ENCODE measurements at regions not wholly inside any gene's neighbourhood (a gene's known extent, or its start where the extent isn't known, plus 50 kb on each side); places are given as distances from the start of the nearest gene placed in this dataset.
"Not testable (repeated sequence)": the region's sequence is repeated elsewhere in the genome, so short reads cannot be mapped to it uniquely, and the experiment has no call there.

GRCh38 chr6:4662886-4663285, 113.3 kb upstream of the CDYL start:
- no peaks in the 10 kb centered on the region for H3K27me3 ChIP-seq (replicated peaks in 1 of 7)
- H3K27ac ChIP-seq = no peak overlapping the region
- no peaks in the 10 kb centered on the region for H3K36me3 ChIP-seq
- no peak for TF ChIP-seq POLR2AphosphoS5 (IDR thresholded peaks at IDR 0.05)
- no peak for TF ChIP-seq CTCF (IDR thresholded peaks at IDR 0.05 in 8 of 11, conservative IDR thresholded peaks at IDR 0.05 in 3 of 11)
- no peak for TF ChIP-seq POLR2A (IDR thresholded peaks at IDR 0.05)
- H3K4me1 ChIP-seq = no peaks in the 10 kb centered on the region
- 76 to 93% (median 89%) methylated on average over 7 of the region's 7 CpGs for WGBS, 5 donors
- H3K9me3 ChIP-seq = no peaks in the 10 kb centered on the region
- H3K4me3 ChIP-seq = no peak overlapping the region
- DNase-seq = no peak
- intact Hi-C loops (cut with DNase I; ENCODE audit: low total_unique reads) = no loop called here

DNA sequence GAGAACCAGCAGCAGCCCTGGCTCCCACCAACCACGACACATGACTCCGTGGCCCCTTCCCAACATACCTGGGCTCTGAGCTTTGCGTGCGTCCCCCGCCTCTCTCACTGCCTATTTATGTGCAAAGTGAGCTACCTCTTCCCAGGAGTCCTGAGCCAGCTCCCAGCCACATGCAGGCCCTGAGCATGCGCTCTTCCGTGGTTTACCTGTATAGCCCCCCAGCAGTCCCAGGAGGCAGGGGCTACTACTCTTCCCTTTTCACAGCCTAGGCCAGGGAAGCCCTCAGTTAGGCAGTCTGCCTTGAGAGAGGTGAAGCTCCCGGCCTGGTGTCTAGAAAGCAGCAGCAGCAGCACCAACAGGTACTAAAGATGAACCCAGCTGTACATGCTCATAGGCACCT, 114.8 kb upstream of the CDYL start:
- Histone ChIP-seq H3K9me3 (no peaks in the 10 kb centered on the region), H3K27ac (no peak overlapping the region), H3K36me3 (no peaks in the 10 kb centered on the region), H3K4me1 (no peaks in the 10 kb centered on the region), H3K4me3 (no peak overlapping the region), H3K27me3 (replicated peaks in 1 of 7) (no peaks in the 10 kb centered on the region)
- WGBS, 5 donors = 89 to 94% (median 91%) methylated on average over 8 of the region's 8 CpGs
- DNase-seq = no peak
- TF ChIP-seq CTCF (IDR thresholded peaks at IDR 0.05 in 8 of 11, conservative IDR thresholded peaks at IDR 0.05 in 3 of 11) (no peak), POLR2AphosphoS5 (IDR thresholded peaks at IDR 0.05) (no peak), POLR2A (IDR thresholded peaks at IDR 0.05) (no peak)
- intact Hi-C loops (cut with DNase I; ENCODE audit: low total_unique reads) = no loop called here

- Histone ChIP-seq H3K4me1 (no peaks in the 10 kb centered on the region), H3K27ac (no peak overlapping the region), H3K9me3 (no peaks in the 10 kb centered on the region), H3K4me3 (no peak overlapping the region), H3K36me3 (no peaks in the 10 kb centered on the region), H3K27me3 (replicated peaks in 1 of 7) (no peaks in the 10 kb centered on the region)
- WGBS, 5 donors = 81 to 86% (median 81%) methylated on average over 18 to 22 of the region's 22 CpGs
- DNase-seq = no peak
- intact Hi-C loops (cut with DNase I; ENCODE audit: low total_unique reads) = no loop called here
- no peak for TF ChIP-seq CTCF (IDR thresholded peaks at IDR 0.05 in 8 of 11, conservative IDR thresholded peaks at IDR 0.05 in 3 of 11)
- no peak for TF ChIP-seq POLR2A (IDR thresholded peaks at IDR 0.05)
- TF ChIP-seq POLR2AphosphoS5 (IDR thresholded peaks at IDR 0.05) = no peak
Measured at GRCh38 chr6:4660377-4661321, 115.6 kb upstream of the CDYL start.

GRCh38 chr6:4659719-4660118, 116.5 kb upstream of the CDYL start:
- H3K27ac ChIP-seq; H3K4me1 ChIP-seq; intact Hi-C loops (cut with DNase I; ENCODE audit: low total_unique reads); H3K36me3 ChIP-seq; DNase-seq; H3K9me3 ChIP-seq; H3K27me3 ChIP-seq (replicated peaks in 1 of 7); H3K4me3 ChIP-seq: not testable (repeated sequence)
- 98 to 100% (median 100%) methylated on average over 1 to 2 of the region's 2 CpGs; no CpG with 5 or more reads in 1 of the 5 donors for WGBS, 5 donors

Data from spleen (tissue), 11 donors.